ENCODE measurements at regions not wholly inside any gene's neighbourhood (a gene's known extent, or its start where the extent isn't known, plus 50 kb on each side); places are given as distances from the start of the nearest gene placed in this dataset.

DNA sequence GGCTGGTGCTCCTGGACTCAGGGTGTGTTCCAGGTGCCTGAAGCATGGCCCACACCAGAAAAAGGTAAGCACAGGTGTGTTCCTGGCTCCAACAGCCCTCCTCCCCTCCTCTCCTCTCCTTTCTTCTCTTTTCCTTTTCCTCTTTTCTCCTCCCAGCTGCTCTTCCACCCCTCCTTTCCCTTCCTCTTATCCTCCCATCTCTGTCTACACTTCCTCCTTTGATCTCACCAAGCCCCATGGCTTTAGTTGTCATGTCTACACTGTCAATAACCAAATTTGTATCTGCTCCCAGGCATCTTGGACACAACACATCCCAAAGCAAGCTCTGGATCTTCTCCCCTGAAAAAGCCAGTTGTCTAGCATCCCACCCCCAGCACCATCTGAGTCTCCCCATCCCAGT, 56.7 kb upstream of the LAPTM5 start:
- TF ChIP-seq CTCF (IDR thresholded peaks at IDR 0.05) (no peak), EZH2 (IDR thresholded peaks at IDR 0.05; ENCODE audit: borderline replicate concordance, insufficient read depth, low read depth, low read length, poor library complexity, severe bottlenecking) (no peak)

Data from B cell (primary cell).